IPS DF 6.9 (cell line): ENCODE measurements at regions not wholly inside any gene's neighbourhood (a gene's known extent, or its start where the extent isn't known, plus 50 kb on each side); places are given as distances from the start of the nearest gene placed in this dataset.

Experiments
- DNase-seq: peaks from one replicate; pipeline ENCODE4 v3.0.0-alpha.2; 2013; ENCODE audit warnings: low read depth, low spot score
- H3K27ac ChIP-seq: one replicate; pipeline ENCODE4 v1.5.1; 2013; ENCODE audit warnings: low read length, control low read depth
- H3K27me3 ChIP-seq: 2 replicates; pipeline ENCODE4 v1.6.1; 2013; ENCODE audit warnings: mild to moderate bottlenecking, low read length; ENCODE audit not compliant: control insufficient read depth, insufficient read depth
- H3K36me3 ChIP-seq: 2 replicates; pipeline ENCODE4 v1.6.1; 2013; ENCODE audit warnings: low read length; ENCODE audit not compliant: control insufficient read depth, insufficient read depth
- H3K4me1 ChIP-seq: 2 replicates; pipeline ENCODE4 v1.6.1; 2013; ENCODE audit warnings: low read length; ENCODE audit not compliant: control insufficient read depth, insufficient read depth
- H3K4me3 ChIP-seq: 2 replicates; pipeline ENCODE4 v1.5.1; 2013; ENCODE audit warnings: mild to moderate bottlenecking, low read length
- H3K9me3 ChIP-seq: 2 replicates; pipeline ENCODE4 v1.6.1; 2013; ENCODE audit warnings: low read length, inconsistent platforms; ENCODE audit not compliant: control insufficient read depth, insufficient read depth
- WGBS: extraction: QIAGEN DNeasy Blood & Tissue Kit; methylation state at CpG from one replicate; pipeline ENCODE4 v1.1.7; 2013; ENCODE audit warnings: mixed read lengths, missing lambda C conversion rate; ENCODE audit not compliant: insufficient read length, insufficient coverage; 5-methylcytosine and 5-hydroxymethylcytosine counted together

- H3K27me3 ChIP-seq, result no peaks in the 10 kb centered on the region; the same call in 1 of the 2 replicates
- no peaks in the 10 kb centered on the region for H3K9me3 ChIP-seq
- no peak overlapping the region for H3K4me3 ChIP-seq
- H3K27ac ChIP-seq, result no peak overlapping the region
- peaks cover 15% of the 10 kb centered on the region for H3K4me1 ChIP-seq
- no peak for DNase-seq
- no CpG with 5 or more reads among the region's 20 CpGs for WGBS
- no peaks in the 10 kb centered on the region; the same call in 1 of the 2 replicates for H3K36me3 ChIP-seq
These were observed 52.7 kb upstream of the FRMD1 start for GRCh38 chr6:168131464-168132415.

- no CpG with 5 or more reads among the region's 14 CpGs for WGBS
- DNase-seq, result no peak
- no peaks in the 10 kb centered on the region for H3K9me3 ChIP-seq
These were observed 51.8 kb upstream of the FRMD1 start for GRCh38 chr6:168130697-168131371.

GRCh38 chr6:168130168-168130696 lies 51.2 kb upstream of the FRMD1 start:
- H3K27ac ChIP-seq, result no peak overlapping the region
- no peaks in the 10 kb centered on the region for H3K9me3 ChIP-seq
- H3K27me3 ChIP-seq, result no peaks in the 10 kb centered on the region; the same call in 1 of the 2 replicates
- DNase-seq, result no peak
- no peak overlapping the region for H3K4me3 ChIP-seq
- no CpG with 5 or more reads among the region's 18 CpGs for WGBS
- H3K4me1 ChIP-seq, result peaks cover 15% of the 10 kb centered on the region
- H3K36me3 ChIP-seq, result no peaks in the 10 kb centered on the region; the same call in 1 of the 2 replicates

More at GRCh38 chr6:168130697-168131371, 51.8 kb upstream of the FRMD1 start:
- Histone ChIP-seq H3K27me3 (no peaks in the 10 kb centered on the region; the same call in 1 of the 2 replicates), H3K36me3 (no peaks in the 10 kb centered on the region; the same call in 1 of the 2 replicates), H3K4me3 (no peak overlapping the region), H3K4me1 (peaks cover 15% of the 10 kb centered on the region), H3K27ac (no peak overlapping the region)

- H3K4me3 ChIP-seq, result no peak overlapping the region
- no peaks in the 10 kb centered on the region for H3K9me3 ChIP-seq
- DNase-seq, result no peak
- H3K36me3 ChIP-seq, result no peaks in the 10 kb centered on the region; the same call in 1 of the 2 replicates
- no peak overlapping the region for H3K27ac ChIP-seq
- H3K4me1 ChIP-seq, result peaks cover 15% of the 10 kb centered on the region
- no peaks in the 10 kb centered on the region; the same call in 1 of the 2 replicates for H3K27me3 ChIP-seq
- WGBS, result no CpG with 5 or more reads among the region's 40 CpGs
These were observed 50.5 kb upstream of the FRMD1 start for GRCh38 chr6:168129292-168130167.

GRCh38 chr6:168128631-168129291 lies 49.7 kb upstream of the FRMD1 start:
- no peak overlapping the region for H3K4me3 ChIP-seq
- H3K27me3 ChIP-seq, result no peaks in the 10 kb centered on the region; the same call in 1 of the 2 replicates
- no peak for DNase-seq
- no peaks in the 10 kb centered on the region for H3K9me3 ChIP-seq
- no CpG with 5 or more reads among the region's 27 CpGs for WGBS
- H3K36me3 ChIP-seq, result no peaks in the 10 kb centered on the region; the same call in 1 of the 2 replicates
- peaks cover 15% of the 10 kb centered on the region for H3K4me1 ChIP-seq
- H3K27ac ChIP-seq, result no peak overlapping the region
